Right kidney (tissue), 1 donor: ENCODE measurements at regions not wholly inside any gene's neighbourhood (a gene's known extent, or its start where the extent isn't known, plus 50 kb on each side); places are given as distances from the start of the nearest gene placed in this dataset.

ENCODE experiments used
- DNase-seq: peaks from one replicate; pipeline ENCODE4 v3.0.0-alpha.2; 2016

GRCh38 chr10:60664859-60665258 is 113.4 kb upstream of the CDK1 start:
- DNase-seq, result no peak

- DNase-seq, result no peak
Observed at GRCh38 chr10:60663850-60664249, 114.4 kb upstream of the CDK1 start.

- DNase-seq, result no peak
Observed at GRCh38 chr10:60662917-60663614, 115.2 kb upstream of the CDK1 start.

DNA sequence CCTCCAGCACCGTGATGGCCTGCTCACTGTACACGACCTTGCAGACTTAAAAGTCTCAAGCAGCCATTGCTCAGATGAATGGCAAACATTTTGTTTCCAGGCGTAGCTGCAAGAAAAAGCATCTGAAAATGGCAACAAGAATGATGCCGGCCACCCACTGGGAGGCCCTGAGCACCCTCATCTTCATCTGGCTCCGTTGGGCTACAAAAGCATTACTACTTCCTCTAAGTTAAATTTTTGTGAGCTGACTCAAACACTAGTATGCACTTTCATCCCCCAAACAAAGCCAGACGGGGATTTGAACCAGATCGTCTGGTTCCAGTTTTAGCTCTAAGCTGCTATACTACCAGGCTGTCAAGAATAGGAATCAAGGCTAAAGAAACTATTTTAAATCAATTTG is 116.6 kb upstream of the CDK1 start:
- no peak for DNase-seq

- DNase-seq, result no peak
Observed at GRCh38 chr10:60660625-60661024, 117.7 kb upstream of the CDK1 start.

DNA sequence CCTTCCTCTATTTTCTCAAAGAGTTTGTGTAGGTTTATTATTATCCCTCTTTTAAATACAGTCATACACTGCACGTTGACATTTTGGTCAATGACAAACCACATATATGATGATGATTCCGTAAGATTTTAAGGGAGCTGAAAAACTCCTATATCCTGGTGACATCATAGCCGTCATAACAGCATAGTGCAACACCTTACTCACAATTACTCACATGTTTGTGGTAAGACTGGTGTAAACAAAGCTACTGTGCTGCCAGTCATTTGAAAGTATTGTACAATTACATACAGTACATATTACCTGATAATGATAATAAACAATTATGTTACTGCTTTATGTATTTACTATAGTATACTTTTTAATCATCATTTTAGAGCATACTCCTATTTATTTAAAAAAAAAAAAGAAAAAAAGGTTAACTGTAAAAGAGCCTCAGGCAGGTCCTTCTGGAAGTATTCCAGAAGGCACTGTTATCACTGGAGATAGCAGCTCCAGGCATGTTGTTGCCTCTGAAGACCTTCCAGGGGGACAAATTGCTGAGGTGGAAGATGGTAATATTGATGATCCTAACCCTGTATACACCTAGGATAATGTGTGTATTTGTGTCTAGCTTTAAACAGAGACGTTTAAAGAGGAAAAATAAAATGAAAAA is 123.3 kb upstream of the CDK1 start:
- no peak for DNase-seq

DNA sequence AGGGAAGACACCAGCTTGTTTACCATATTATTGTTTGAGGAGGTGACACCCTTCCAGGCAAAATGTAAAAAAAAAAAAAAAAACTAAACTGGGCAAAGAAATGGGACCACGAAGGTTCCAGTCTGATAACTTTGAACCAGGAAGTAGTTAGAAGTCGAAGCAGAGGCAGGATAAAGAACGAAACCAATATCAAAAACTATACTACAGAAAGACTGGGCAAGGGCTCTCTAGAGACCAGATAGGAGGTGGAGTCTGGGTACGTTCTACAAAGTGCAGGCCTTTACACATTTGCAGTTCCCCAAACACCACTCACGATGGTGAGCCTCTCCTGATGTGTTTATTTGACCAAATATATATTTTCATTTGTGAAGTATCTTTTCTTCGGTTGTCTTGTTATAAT is 125.7 kb upstream of the CDK1 start:
- no peak for DNase-seq

DNA sequence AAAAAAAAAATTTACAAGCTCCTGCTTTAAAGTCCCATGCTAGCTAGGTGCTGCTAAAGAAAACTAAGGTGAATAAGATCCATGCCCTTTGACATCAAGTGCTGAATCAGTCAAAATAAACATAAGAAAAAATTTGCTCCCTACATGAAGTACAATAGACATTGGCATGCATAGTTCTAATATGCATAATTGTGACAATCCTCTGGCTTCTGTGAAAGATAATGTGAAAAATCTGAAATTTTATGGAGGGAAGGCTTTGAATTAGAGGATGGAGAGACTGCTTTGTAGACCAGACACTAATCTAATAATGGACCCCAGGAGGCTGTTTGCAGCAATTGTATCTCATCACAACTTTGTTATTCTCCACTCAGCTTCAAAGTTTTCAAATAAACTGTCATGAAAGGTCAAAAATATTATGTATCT is 127.9 kb upstream of the CDK1 start:
- no peak for DNase-seq

DNA sequence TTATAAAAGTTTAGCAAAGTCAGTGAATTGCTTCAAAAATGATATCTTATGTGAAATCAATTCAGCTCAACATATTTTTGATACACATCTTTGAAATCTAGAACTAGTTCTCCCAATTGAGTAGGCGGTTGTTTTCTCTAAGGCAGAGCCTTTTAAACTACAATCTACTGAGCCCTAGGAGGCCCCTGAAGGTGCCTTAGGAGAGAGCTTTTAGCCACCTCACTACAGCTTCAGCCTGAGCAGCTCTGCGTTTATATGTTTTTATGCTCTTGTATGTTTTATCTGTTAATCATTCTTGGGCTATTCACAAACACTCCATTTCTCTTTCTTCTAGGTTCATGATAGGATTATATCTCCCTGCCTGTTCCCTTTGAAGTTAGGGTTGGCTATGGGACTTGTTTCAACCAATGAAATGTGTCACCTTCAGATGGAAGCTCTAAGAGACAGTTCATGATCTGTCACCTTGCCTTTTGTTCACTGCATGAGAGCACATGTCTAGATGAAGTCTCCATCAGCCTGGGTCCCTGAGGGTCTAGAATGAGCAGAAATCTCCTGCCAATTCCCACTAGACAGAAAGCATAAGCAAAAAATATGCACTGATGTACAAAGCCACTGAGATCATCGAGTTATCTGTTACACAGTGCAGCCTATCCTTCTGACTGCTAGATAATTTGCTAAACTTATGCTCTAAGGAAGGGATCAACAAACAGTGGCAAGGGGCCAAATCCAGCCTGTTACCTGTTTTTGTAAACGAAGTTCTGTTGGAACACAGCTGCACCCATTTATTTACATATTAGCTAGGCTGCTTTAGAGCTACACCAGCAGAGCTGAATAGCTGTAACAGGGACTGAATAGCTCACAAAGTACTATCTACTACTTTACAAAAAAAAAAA is 128.5 kb upstream of the CDK1 start:
- DNase-seq, result no peak

GRCh38 chr10:60648761-60649160 is 129.5 kb upstream of the CDK1 start:
- no peak for DNase-seq

GRCh38 chr10:60646966-60647796 is 131.1 kb upstream of the CDK1 start:
- no peak for DNase-seq

GRCh38 chr10:60645980-60646379 is 132.3 kb upstream of the CDK1 start:
- DNase-seq, result no peak

DNA sequence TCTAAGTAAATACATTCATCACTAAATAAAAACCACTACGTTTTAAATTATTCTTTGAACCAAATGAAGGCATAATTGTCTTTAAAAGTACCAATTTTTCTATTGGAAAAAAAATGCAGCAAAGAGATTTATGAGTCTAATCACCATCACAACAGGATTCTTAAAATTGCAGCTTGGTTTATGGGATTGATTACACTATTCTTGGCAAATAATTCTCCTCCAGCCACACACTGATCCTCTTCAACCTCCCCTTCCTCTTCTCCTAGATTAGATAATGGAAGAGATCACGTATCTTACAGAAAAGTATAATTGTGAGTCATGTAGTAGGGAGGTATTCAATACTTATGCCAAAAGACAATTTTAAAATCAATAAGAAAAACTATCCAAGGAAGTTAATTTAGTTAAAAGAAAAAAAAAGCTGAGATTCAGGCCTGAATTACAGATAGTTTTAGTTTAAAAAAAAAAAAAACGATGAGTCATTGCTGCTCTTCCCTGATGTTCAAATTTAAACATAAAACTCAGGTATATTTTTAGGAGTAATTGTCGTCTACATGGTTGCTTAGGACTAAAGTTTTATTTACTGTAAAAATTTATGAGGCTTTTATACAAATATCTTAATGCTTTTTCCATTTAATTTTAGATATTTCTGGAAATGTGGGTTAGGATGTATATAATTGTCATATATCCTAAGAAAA is 133.7 kb upstream of the CDK1 start:
- DNase-seq, result no peak

GRCh38 chr10:60643874-60644273 is 134.4 kb upstream of the CDK1 start:
- no peak for DNase-seq

GRCh38 chr10:60629332-60629731 is 148.9 kb upstream of the CDK1 start:
- no peak for DNase-seq

DNA sequence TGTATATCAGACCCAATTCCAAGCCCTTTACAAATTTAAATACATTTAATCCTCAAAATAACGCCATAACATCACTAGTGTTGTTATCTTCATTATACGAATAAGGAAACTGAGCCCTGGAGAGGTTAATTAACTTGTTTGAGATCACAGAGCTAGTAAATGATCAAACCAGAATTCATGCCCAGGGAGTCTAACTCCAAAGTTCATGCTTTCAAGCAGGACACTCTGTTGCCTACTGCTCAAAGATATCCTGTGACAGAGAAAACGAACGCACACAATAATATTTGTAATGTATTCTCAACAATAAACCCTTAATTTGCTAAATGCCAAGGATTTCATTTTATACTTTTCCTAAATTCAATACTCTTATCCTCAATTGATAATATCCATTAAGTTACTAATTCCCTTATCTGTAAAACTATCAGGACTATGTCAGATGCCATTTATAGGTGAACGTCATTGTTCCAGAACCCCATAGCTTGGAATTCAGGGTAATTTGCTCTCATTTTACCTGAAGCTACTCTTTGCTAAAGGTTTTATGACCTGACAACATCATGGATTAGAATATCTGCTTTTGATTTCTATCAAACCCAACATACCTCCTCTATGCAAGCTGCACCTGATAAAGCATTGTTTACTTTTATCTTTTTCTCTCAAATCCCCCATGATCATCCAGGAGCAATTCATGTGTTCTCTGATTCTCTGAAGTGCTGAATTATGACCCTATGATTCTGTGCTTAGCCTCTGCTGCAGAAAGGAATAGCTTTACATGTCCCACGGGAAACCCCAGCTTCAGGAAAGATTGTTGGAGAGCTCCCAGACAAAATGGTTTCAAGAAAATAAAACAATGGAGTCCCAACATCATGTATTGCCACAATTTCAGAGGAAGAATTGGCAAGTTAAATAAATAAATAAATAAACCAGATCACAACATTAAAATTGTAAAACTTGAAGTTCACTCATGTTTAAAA is 150.2 kb upstream of the CDK1 start:
- DNase-seq, result no peak

- DNase-seq, result no peak
Observed at GRCh38 chr10:60626037-60626436, 152.2 kb upstream of the CDK1 start.

- DNase-seq, result no peak
Observed at GRCh38 chr10:60623627-60624026, 154.7 kb upstream of the CDK1 start.

GRCh38 chr10:60621018-60621417 is 157.3 kb upstream of the CDK1 start:
- no peak for DNase-seq

DNA sequence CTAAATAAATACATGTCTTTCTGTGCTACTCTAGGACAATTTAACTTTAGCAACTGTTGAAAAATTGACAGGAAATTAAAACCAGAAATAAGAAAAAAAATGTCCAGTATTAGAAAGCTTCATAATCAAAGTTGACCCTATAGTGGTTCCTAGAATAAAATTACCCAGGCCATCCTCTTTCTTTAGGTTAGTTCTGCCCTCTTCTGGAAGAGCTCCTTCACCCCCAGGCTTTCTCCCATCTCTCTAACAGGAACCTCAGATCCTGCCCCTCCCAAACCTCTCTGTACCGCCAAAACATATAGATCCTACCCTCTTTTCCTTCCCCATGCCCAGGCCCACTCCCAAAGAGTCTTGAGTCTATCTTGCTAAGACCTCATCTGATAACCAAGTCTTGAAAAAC is 159.4 kb upstream of the CDK1 start:
- no peak for DNase-seq

GRCh38 chr10:60615541-60615940 is 162.7 kb upstream of the CDK1 start:
- no peak for DNase-seq
